NCI-H446 (cell line): ENCODE measurements at regions not wholly inside any gene's neighbourhood (a gene's known extent, or its start where the extent isn't known, plus 50 kb on each side); places are given as distances from the start of the nearest gene placed in this dataset.
A peak's percentile ranks its signal among the peaks of the same experiment; 100 is the strongest.

Experiments
- DNase-seq, 2 experiments: peaks; one replicate each; lab custom pipeline; 2025; lab: John Stamatoyannopoulos, UW

DNA sequence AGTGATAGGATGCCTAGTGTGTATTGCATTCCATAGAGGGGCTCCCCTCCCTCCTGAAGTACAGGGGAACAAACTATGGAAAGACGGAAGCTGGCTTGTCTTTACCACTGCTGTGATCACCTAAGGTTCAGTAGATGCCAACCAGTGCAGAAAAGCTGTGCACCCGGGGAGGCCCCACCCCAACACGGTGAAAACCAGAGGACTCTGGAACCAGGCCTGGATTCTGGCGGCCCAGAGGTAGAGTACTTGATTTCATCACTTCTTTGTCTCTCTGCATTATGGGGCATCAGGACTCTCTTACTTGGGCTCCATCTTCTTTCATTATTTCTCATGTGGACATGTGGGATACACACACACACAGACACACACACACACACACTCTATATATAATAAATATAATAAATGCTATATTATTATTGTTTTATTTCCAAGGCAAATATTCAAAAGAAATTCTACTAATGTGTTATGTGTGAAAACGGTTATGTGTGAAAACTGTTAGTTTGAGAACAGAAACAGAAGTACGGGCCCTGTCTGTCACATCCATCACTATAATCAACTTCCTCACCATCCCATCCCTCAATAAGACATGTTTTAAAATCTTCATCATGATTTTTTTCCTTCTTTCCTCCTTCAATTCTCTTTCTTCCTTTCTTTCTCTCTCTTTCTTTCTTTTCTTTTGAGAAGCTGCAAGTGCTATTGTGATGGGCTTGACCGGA is 152.4 kb upstream of the CMC1 start:
- no peak for DNase-seq

DNA sequence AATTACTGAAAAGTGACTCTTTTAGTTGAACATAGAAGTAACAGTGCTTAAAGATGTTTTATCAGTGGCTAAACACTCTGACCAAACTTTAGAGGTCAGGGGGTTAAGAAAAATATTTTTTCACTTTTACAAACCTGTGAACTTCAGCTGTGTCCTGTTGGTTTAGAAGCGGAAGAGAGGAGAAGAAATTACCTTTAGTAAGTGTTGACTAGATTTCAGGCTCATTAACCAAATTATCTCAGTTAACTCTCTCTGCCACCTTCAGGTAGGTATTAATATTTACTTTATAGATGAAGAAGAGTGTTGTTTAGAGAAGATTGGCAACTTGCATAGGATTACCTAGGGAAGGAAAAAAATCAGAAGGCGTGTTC is 151.9 kb upstream of the CMC1 start:
- no peak for DNase-seq

DNA sequence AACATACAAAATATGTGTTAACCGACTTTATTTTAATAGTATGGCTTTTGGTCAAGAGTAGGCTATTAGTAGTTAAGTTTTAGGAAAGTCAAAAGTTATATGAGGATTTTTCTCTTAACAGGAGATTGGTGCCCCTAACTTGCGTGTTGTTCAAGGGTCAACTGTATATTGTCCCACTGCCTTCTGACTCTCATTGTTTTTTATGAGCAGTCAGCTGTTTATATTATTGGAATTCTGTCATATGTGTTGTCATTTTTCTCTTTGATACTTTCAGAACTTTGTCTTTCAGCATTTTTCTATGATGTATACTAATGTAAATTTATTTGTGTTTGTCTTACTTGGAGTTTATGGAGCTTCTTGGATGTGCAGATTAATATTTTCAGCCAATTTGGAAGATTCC is 142.1 kb upstream of the CMC1 start:
- no peak for DNase-seq

DNA sequence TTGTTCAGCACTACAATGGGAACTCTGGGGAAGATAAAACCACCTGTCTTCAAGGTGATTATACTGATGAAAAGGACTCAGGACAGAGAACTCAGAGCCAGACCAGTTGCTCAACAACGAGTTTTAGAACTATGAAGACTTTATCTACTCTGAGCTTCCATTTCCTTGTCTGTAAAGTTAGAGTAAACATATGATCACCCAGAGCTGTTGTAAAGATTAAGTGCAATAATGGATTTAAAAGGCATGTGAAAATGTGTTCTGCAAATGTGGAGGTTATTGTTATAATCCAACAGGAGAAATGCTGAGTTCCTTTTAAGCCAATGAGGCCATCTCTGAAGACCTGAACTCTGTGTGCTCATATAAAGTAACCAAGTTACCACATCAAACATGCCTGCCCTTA is 139.7 kb upstream of the CMC1 start:
- no peak for DNase-seq

DNA sequence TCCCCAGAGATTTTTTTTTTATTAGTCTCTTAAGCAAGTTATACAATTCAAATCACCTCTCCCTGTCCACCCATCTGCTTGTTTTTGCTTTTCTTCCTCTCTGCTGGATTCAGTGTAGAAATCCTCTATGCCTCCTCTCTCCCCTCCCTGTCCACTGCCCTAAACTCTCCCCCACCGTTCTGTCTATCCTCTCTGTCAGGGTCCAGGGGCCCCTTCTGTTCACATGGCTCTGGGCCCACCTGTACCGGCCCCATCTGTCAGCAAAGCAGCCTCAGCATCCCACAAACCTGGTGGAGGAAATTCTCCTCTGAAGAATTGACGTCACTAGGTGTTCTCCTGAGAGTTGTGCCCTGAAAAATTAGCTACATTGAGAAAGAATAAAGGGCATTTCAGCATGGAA is 137.6 kb upstream of the CMC1 start:
- peak in 1 of 2 experiments; percentile 0 for DNase-seq

DNA sequence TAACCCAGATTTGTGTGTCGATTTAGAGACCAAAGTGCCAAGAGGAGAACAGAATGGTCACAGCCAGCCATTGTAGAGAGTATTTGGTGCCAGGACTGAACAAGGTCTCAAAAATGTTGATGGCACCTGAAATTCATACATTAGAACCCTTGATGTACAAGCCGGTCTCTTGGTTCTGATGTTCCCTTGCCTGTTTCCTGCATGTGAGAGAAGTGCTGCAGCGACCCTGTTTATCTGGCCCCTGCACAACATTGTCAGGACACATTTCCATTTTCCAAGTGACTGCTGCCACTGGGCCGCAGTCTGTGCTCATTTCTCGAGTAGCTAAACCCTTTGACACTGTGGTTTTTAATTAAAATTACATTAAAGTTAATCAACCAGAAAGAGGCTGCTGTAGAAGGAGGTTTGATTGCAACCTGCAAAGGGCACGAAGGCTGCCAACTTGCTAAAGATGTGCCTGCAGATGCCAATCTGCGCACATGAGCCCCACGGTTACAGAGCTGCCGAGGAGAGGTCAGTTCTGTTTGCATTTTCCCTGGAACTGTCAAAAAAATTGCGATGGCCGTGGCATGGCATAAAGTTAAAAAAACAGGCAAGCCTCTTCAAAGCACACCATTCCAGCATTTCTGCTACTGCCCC is 136.4 kb upstream of the CMC1 start:
- DNase-seq = no peak

DNA sequence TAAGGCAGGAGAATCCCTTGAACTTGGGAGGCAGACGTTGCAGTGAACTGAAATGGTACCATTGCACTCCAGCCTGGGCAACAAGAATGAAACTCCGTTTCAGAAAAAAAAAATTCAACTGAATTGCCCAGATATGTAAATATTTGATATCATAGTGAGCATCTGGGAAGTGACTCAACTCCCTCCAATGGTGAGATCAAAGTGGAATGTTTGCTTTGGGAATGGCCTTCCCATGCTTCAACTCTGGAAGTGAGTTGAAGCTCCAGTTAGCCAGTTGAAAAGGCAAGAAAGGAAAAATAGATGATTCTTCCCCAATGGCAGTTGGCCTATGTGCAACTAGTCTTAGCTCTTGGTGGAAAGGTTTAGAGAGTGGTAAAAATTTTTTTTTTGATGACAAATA is 131.6 kb upstream of the CMC1 start:
- DNase-seq = no peak

DNA sequence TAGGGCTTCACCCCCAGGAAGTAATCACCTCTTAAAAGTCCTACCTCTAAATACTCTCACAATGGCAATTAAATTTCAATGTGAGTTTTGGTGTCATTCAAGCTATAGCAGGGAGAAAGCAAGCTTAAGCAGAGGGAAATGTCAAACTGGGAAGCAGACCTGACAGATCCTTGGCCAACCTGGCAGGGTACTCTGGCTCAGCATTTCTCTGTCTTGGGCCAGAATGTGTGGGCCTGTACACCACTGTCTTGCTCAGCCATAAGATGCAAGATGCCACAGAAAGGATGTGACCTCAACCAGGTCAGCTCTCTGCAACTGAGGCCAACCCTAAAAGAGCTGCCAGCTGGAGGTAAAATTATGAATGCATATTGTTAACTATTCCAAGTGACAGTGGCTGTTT is 130.6 kb upstream of the CMC1 start:
- no peak for DNase-seq

DNA sequence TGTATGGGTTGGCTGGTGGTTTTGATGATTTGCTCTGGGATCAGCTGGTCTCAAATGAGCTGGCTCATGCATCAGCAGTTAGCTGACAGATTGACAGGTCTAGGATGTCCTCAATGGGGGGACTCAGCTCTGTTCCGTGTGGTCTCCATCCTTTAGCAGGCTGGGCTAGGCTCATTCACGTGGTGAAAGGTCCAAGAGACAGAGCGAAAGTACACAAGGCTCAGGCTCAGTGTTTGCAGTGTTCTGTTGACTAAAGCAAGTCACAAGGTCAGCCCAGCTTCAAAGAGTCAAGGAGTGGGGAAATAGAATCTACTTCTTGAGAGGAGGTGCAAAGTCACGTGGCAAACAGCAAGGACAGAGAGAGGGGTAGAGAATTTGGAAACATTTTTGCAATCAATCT is 126.5 kb upstream of the CMC1 start:
- DNase-seq = no peak

DNA sequence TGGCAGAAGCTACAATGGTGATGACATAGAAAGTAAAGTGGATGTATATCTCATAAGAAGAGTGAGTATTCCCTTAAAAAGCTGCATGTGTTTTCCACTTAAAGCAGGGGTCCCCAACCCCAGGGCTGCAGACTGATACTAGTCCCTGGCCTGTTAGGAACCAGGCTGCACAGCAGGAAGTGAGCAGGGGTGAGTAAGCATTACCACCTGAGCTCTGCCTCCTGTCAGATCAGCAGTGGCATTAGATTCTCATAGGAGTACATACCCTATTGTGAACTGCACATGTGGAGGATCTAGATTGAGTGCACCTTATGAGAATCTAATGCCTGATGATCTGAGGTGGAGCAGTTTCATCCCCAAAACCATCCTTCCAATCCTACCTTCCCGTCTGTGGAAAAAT is 126.1 kb upstream of the CMC1 start:
- DNase-seq = no peak

DNA sequence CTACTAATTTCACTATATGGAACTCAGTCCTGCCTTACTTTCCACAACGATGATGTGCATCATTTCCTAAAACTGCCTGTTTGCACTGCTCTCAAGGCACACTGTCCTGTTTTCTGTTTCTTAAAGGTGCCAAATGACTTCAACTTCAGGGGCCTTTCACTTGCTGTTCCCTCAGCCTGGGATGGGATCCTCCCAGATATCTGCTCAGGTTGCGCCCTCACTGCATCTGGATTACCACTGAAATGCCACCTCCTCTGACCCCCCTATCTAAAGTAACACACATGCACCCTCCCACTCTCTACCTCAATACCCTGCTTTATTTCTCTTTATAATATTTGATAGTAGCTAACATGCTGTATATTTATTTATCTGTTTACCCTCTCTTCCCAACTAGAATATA is 123.8 kb upstream of the CMC1 start:
- DNase-seq = no peak

DNA sequence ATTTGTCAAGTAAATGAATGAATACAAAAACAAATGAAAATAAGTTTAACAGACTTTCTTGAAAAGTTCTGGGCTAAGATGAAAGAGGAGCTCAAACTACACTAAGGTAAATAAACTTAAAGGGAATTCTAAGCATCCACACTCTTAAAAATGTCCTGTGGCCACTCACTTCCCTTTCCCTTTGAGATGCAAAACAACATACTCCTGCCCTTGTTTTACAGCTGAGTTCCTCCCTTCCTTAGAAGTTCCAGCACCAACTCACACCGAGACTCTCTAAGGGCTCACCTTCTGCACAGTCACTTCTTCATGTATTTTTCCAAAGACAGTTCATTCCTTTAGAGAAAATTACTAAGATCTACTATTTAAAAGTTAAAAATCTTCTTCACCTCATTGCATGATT is 123.3 kb upstream of the CMC1 start:
- DNase-seq = no peak

DNA sequence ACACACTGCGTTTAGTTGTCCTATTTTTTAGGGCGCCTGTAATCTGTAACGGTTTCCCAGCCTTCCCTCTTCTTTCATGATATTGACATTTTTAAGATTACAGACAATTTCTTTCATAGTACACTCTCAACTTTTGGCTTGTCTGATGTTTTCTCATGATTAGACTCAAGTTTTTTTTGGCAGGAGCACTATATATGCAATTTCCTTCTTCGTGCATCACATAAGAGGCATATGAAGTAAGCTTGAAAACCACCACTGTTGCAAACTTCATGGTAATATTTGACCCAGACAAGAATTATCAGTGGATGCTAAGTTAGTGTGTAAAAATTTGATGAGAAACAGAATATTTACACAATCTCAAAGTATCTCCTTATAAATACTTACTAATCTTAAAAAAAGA is 119.2 kb upstream of the CMC1 start:
- DNase-seq = no peak

DNA sequence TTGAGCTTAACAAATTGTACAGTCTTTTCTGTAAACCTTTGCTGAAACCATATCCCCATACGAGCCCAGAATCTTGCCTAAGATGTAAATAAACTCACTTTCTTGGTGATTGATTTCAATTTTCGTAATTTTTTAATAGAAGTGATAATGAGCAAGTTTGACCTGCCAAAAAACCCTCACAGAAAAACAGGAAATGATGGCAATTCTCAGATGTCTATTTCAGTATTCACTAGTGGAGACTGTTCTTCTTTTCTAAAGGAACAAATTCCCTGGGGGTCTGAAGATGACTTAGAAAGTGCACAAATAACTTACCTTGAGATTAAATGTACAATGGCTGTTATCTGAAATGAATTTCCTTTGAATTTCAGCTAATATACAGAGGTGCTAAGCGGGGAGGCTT is 116.5 kb upstream of the CMC1 start:
- no peak for DNase-seq

DNA sequence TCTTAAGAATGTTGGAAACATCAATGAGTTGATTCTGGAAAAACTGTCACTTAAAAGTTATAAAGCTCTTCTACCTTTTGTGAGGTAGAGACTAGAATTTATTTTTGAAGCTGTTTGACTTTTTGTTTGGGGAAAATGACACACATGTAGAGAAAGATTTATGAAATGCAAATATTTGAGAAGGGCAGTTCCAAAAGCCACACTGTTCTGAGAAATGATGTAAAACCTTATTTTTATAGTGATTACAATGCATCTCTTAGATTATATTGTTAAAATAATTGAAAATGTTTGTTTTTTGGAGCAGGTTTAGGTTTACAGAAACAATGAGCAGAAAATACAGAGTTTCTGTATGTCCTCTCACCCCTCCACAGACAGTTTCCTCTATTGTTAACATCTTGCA is 116.1 kb upstream of the CMC1 start:
- DNase-seq = no peak

DNA sequence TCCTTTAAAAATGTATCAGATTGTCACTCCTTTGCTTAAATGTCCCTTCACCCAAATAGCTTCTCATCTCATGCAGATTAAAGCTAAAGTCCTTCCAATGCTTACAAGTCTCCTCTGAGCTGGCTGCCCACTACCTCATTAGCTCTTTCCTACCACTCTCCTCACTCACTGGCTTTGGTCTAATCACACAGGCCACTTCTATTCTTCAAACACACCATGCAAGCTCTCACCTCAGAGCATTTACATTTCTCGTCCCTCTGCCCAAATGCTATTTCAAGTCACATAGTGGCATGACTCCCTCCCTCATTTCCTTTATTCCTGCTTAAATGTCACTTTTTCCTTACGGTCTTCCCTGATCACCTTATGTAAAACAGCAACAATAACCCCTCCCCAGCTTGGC is 110.6 kb upstream of the CMC1 start:
- no peak for DNase-seq

DNA sequence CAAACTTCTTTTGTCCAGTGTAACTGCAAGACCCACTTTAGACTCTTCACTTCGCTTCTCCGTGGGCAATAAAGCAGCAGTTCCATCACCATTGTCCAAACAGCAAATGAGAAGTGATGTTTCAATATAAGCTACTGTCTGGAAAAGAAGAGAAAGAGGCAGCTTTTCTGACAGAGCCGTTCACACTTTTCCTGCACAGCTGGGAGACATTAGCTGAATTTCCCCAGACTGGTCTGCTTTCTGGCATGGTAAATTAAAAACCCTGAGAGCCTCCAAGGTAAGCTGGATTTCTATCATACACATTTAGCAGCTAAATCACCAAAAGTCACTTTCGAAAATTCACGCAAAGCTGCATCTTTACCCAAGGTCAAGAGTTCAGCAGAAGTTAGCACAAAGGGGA is 108.5 kb upstream of the CMC1 start:
- DNase-seq = no peak

DNA sequence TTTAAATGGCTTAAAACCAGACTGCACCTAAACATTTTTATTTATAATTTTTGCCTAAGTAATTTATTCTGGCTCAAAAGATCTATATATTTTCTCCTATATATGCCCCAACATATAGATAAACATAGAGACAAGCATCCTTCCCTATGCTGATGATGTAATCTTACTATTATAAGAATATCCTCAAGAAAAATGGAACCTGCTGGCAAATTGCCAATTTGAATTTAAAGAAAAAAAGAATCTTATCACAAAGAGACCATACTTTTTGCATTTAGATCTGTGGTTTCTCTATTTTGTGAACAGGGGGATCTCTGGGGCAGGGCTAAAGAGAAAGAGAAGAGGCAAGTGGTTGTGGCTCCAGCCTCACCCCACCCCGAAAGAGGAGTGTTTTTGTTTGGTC is 107.2 kb upstream of the CMC1 start:
- DNase-seq = no peak

DNA sequence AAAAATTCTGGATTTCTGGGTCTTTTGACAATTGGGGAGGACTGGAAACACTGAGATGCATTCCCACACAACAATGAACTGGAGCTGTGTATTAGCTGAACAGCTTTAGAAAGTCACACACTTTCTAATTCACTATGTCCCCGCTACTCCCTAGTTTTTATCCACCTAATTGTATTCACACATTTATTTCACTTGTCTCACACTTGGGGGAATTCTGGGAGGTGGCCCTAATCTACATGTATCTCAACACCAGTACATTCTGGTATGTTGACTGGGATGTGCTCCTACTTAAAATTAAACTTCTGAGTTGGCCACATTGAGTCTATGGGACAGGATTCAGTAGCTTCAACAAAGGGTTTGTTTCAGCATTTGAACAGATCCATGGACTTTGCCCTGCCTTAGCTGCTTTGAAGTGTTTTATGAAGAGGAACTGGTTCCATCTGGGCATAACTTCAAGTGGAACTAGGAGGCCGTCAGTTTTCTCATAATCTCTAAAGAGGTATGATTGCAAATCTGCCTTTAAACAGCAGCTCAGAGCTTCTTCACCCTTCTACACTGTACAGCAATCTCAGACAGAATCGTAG is 106.5 kb upstream of the CMC1 start:
- DNase-seq = no peak

DNA sequence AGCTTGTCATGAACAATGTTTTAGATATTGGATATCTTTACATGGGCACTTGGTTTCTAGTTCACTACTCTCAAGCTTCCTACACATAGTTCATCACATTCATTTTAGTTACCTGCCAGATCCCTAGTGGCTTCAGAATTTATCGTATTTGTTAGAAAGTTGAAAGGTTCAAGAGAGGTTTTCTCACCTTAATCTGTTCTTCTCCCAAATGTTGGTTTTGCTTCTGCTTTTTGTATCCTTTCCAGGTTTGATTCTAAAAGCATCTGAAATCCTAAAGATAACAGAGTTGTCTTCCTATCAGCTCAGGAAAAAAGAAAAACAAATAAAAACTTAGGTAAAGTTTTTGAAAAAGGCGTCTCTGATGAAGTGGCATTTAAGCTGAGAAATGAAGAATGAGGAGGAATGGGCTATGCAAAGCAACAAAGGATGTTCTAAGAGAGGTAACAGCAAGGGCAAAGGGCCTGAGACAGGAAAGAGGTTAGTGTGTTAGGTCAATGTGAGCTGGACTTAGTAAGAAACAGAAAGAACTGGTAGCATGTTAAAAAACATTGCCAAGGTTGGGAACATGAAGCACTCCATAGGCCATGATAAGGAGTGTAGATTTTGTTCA is 104.7 kb upstream of the CMC1 start:
- no peak for DNase-seq

DNA sequence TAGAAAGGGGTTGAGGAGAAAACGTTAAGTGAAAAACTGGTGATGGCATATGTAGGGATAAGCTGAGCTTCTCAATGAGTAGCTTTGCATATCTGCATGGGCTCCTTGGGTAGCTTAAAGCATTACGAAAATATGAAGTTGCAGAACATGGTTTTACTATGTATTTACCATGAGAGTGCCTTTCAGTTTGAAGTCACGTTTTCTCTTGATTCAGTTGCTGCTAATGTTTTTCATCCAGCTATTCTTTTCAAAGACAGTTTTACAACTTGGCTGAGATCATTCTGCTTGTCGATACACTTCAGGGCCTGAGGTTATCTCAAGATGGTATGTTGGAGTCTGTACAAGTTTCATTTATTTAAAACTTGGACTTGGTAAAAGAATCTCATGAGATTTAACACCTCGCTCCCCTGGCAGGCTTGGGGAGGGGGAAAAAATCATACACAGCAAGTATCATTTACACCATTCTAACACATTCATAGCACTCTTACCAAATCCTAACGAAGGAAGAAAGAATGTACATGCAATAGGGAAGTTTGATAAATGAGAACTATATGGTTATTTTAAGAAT is 103.3 kb upstream of the CMC1 start:
- no peak for DNase-seq

DNA sequence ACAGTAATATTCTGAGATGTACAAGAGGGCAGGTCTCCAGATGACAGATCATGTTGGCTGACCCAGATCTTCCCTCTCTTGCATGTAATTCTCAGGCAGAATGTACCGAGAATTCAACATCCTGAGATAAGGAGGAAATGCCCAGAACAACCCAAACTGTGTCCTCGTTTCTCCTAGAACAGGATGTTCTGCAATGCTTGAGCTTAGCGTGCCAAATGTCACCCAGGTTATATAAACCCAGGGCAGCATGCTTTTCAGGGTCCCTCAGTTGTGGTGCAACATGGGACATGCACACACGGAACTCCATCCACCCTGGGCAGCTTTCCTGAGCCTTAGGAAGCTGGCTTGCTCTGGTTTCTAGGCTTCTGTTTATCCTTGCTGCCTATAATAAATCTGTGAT is 102.1 kb upstream of the CMC1 start:
- DNase-seq = no peak

DNA sequence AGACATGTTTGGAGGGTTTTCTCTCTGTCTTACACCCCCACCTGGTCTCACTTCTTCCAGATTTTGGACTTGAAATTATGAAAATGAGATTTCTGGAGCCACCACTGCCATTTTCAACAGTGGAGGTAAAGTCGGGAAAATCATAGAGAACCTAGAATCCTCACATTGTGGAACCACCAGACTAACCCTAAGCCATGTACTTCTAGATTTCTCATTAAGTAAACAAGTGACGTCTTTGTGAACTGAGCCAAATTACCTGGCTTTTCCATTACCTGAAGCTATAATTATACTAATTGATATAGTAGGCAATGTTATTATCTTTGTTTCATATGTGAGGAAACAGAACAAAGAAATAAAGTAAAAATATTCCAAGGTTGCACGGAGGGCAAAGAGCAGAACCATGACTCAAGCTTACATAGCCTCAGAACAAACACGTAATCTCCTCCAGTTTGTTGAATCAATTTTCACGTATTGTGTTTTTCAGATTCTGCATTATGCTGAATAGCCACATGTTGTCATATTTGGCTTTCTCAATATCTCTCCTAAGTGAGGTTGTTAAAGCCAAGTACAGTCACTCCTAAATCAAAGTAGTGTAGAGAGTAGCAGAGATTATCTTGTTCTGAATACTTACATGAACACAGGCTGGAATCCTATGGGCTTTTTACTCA is 101.3 kb upstream of the CMC1 start:
- no peak for DNase-seq
